ENCODE measurements at regions not wholly inside any gene's neighbourhood (a gene's known extent, or its start where the extent isn't known, plus 50 kb on each side); places are given as distances from the start of the nearest gene placed in this dataset.

DNA sequence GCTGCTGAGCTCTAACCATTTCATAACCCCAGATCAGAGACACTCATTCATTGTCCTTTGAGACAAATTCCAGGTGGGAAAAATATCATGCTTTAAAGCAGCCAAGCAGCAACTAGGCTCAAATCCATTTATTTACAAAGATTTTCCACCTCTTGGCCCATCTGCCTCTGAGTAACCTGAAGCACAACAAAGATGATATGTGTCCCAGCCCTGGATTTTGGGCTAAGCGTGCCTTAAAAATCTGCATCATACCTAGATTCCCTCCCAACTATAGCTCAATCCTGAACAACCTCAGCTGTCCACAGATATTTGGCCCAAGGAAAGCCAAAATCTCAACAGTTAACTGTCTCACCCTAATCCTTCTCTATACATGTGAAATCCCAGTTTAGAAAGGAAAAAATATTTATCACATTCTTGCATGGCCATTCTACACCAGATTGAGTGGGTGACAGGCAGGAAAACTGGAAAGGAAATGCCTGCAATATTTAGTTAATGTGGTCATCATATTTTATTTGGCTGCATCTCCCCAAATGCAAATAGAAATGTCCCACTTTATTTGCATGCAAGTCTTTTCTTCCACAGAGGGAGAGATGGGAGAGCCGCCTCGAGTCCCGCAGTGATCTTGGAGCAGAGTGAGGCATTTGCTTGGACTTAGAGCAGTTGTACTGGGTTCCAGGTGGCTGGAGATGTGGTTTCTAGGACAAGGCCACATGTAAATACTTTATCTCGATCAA, 146.4 kb upstream of the EOLA2 start:
- no peak for DNase-seq (ENCODE audit: low read depth in 1 of 2, low spot score in 1 of 2)
- no peak overlapping the region for H3K4me3 ChIP-seq (replicated peaks; ENCODE audit: insufficient read depth, low read length)
- no peak for TF ChIP-seq POLR2AphosphoS5 (IDR thresholded peaks at IDR 0.05; ENCODE audit: low read depth)
- TF ChIP-seq GABPA (IDR thresholded peaks at IDR 0.05; ENCODE audit: low read depth), result no peak
- TF ChIP-seq, protein P1, sequence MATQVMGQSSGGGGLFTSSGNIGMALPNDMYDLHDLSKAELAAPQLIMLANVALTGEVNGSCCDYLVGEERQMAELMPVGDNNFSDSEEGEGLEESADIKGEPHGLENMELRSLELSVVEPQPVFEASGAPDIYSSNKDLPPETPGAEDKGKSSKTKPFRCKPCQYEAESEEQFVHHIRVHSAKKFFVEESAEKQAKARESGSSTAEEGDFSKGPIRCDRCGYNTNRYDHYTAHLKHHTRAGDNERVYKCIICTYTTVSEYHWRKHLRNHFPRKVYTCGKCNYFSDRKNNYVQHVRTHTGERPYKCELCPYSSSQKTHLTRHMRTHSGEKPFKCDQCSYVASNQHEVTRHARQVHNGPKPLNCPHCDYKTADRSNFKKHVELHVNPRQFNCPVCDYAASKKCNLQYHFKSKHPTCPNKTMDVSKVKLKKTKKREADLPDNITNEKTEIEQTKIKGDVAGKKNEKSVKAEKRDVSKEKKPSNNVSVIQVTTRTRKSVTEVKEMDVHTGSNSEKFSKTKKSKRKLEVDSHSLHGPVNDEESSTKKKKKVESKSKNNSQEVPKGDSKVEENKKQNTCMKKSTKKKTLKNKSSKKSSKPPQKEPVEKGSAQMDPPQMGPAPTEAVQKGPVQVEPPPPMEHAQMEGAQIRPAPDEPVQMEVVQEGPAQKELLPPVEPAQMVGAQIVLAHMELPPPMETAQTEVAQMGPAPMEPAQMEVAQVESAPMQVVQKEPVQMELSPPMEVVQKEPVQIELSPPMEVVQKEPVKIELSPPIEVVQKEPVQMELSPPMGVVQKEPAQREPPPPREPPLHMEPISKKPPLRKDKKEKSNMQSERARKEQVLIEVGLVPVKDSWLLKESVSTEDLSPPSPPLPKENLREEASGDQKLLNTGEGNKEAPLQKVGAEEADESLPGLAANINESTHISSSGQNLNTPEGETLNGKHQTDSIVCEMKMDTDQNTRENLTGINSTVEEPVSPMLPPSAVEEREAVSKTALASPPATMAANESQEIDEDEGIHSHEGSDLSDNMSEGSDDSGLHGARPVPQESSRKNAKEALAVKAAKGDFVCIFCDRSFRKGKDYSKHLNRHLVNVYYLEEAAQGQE (IDR thresholded peaks at IDR 0.05; ENCODE audit: insufficient replicate concordance, low read depth), result no peak
- TF ChIP-seq, protein P2, sequence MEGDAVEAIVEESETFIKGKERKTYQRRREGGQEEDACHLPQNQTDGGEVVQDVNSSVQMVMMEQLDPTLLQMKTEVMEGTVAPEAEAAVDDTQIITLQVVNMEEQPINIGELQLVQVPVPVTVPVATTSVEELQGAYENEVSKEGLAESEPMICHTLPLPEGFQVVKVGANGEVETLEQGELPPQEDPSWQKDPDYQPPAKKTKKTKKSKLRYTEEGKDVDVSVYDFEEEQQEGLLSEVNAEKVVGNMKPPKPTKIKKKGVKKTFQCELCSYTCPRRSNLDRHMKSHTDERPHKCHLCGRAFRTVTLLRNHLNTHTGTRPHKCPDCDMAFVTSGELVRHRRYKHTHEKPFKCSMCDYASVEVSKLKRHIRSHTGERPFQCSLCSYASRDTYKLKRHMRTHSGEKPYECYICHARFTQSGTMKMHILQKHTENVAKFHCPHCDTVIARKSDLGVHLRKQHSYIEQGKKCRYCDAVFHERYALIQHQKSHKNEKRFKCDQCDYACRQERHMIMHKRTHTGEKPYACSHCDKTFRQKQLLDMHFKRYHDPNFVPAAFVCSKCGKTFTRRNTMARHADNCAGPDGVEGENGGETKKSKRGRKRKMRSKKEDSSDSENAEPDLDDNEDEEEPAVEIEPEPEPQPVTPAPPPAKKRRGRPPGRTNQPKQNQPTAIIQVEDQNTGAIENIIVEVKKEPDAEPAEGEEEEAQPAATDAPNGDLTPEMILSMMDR (IDR thresholded peaks at IDR 0.05; ENCODE audit: insufficient read depth, low read length), result no peak
- TF ChIP-seq SPI1 (IDR thresholded peaks at IDR 0.05; ENCODE audit: borderline replicate concordance, low read depth), result no peak
- no peak overlapping the region for H3K27ac ChIP-seq (replicated peaks)
- H3K27me3 ChIP-seq (ENCODE audit: insufficient read depth, poor library complexity, severe bottlenecking), result no peaks in the 10 kb centered on the region

DNA sequence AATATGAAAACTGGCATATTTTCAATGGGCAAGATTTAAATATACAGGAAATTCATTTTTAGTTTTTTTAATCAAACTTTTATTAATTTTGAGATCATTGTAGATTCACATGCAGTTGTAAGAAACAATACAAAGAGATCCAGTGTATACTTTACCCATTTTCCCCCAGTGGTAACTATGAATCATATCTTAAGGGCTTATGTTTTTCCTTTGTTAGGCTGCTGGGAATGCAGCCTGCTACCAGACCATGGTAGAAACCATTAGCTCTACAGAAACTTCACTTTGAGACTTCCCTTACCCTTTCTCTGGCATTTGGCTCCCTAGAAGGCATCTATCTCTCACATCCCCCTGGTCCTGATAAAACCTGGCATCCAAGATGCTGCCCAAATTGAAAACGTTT, 147.6 kb upstream of the EOLA2 start:
- no peak overlapping the region for H3K27ac ChIP-seq (replicated peaks)
- TF ChIP-seq, protein P1 (IDR thresholded peaks at IDR 0.05; ENCODE audit: insufficient replicate concordance, low read depth), result no peak
- TF ChIP-seq, protein P2 (IDR thresholded peaks at IDR 0.05; ENCODE audit: insufficient read depth, low read length), result no peak
- TF ChIP-seq GABPA (IDR thresholded peaks at IDR 0.05; ENCODE audit: low read depth), result no peak
- TF ChIP-seq POLR2AphosphoS5 (IDR thresholded peaks at IDR 0.05; ENCODE audit: low read depth), result no peak
- TF ChIP-seq SPI1 (IDR thresholded peaks at IDR 0.05; ENCODE audit: borderline replicate concordance, low read depth), result no peak
- H3K4me3 ChIP-seq (replicated peaks; ENCODE audit: insufficient read depth, low read length), result no peak overlapping the region
- H3K27me3 ChIP-seq (ENCODE audit: insufficient read depth, poor library complexity, severe bottlenecking), result no peaks in the 10 kb centered on the region
- DNase-seq (ENCODE audit: low read depth in 1 of 2, low spot score in 1 of 2), result no peak

DNA sequence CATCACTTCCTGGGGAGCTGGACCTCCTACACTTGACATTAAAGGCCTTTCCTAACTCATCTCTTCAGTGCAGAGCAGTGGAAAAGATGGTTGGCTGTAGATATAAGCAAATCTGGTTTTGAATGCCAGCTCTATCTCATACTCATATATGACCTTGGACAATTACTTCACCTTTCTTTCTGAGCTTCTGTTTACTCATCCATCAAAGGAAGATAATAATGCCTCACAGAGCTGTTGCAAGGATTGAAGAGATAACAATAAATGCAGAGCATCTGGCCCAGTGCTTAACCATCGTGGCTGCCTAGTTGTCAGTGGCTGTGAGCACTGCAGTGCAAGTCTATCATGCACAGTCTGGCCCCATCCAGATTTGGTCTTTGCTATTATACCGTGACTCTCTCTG, 148.1 kb upstream of the EOLA2 start:
- no peak for DNase-seq (ENCODE audit: low read depth in 1 of 2, low spot score in 1 of 2)
- no peak overlapping the region for H3K4me3 ChIP-seq (replicated peaks; ENCODE audit: insufficient read depth, low read length)
- no peaks in the 10 kb centered on the region for H3K27me3 ChIP-seq (ENCODE audit: insufficient read depth, poor library complexity, severe bottlenecking)
- H3K27ac ChIP-seq (replicated peaks), result no peak overlapping the region
- TF ChIP-seq, protein P2 (IDR thresholded peaks at IDR 0.05; ENCODE audit: insufficient read depth, low read length), result no peak
- TF ChIP-seq GABPA (IDR thresholded peaks at IDR 0.05; ENCODE audit: low read depth) (no peak), POLR2AphosphoS5 (IDR thresholded peaks at IDR 0.05; ENCODE audit: low read depth) (no peak), SPI1 (IDR thresholded peaks at IDR 0.05; ENCODE audit: borderline replicate concordance, low read depth) (no peak)
- TF ChIP-seq, protein P1 (IDR thresholded peaks at IDR 0.05; ENCODE audit: insufficient replicate concordance, low read depth), result no peak
